Brain pericyte (primary cell): ENCODE measurements at regions not wholly inside any gene's neighbourhood (a gene's known extent, or its start where the extent isn't known, plus 50 kb on each side); places are given as distances from the start of the nearest gene placed in this dataset.

Experiments used
- DNase-seq: peaks from one replicate; pipeline ENCODE4 v3.0.0-alpha.2; 2012; ENCODE audit warnings: low read depth, low spot score

GRCh38 chr3:40593351-40593750 is 68.6 kb downstream of the ZNF621 start:
- no peak for DNase-seq

GRCh38 chr3:40597441-40597840 is 72.7 kb downstream of the ZNF621 start:
- no peak for DNase-seq

GRCh38 chr3:40598338-40598737 is 73.6 kb downstream of the ZNF621 start:
- no peak for DNase-seq

DNA sequence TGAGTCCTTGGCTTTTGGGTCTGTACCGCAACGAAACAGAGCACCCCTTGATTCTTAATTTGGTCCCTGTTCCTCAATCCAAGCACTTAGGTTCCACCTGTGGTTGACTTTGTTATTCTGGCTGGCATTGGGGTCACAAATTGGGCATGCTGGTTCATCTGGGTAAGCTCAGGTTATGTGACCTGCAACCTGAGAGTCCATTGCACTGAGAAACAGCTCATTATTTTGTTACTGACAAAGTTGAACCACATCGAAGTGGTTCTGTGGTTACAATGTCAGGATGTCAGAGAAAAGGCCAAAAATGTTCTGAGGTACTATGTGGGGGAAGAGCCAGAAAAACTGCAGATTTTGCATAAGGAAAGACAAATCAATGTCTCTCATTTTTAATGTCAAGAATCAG is 74.2 kb downstream of the ZNF621 start:
- no peak for DNase-seq

DNA sequence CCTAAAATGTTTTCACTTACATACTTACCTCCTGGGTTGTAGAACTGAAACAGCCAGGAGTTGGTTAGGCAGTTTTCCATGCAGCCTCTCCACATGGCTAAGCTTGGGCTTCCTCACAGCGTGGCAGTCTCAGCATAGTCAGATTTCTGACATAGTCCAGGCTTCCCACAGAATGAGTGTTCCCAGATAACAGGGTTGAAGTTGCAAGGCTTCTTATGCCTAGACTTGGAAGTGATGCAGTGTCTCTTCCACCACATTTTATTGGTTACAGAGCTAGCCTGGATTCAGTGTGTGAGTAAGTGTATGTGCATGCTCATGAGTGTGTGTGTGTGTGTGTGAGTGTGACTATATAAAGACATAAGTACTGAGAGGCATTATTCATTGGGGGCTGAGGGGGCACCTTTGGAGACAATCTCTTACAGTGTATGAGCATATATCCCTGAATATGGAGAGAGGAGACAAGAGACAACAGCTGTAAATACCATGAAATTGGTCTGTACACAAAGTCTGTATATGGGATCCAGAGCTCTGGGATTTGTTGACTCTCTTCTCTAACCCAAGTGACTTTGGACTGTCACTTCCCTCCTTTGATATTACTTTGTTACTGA is 78.1 kb downstream of the ZNF621 start:
- no peak for DNase-seq

GRCh38 chr3:40605960-40606359 is 81.2 kb downstream of the ZNF621 start:
- no peak for DNase-seq

DNA sequence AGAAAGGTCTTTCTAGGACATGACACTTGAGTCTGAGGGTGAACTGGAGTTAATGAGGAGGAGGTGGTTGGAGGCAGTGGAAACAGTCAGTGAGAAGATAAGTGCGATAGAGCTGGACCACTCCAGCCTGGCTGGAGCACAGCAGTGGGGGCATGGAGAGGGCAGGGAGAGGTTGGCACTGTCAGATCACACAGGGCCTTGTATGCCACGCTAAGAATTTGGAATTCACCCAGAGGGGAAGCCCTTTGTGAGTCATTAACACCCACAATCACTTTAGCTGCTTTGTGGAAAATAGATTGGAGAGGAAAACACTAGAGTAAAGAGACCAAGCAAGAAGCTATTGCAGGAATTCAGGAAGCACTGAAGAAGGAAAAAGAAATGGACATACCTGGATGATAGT is 83.3 kb downstream of the ZNF621 start:
- no peak for DNase-seq

- no peak for DNase-seq
Observed at GRCh38 chr3:40613306-40613705, 88.5 kb downstream of the ZNF621 start.

DNA sequence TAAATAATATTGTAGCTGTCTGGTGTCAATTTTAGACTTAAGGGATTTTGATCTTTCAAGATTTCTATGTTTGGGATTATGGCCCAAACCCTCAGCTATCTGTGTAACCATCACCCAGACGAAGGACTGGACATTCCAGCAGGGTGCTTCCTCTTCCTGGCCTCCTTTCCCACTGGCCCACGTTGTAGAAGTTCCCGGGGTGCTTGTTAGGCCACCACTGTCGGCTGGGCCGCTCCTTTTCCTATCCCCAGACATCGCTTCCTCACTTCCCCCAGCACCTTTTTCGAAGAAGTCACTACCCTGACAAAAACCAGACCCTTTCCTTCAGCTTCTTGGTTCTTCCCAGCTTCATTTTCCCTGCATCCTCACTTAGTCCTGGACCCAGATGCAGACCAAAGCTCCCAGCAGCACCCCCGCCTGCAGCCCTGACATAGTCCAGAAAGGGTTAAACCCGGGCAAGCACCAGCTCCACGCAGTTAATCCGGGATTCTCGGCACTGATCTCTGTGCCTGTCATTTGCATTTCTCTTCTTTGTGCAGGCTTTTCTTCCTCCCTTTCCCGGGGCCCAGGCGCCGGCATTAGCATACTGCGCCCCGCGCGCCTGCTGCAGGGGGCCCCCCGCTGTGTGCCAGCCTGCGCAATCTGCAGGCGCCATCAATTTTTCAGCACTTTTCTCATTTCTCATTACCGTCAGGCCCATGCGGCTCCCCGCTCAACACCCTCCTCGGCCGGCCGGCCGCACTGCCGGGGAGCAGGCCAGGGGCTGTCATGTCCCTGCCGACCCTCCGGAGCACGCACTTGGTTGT is 90.6 kb downstream of the ZNF621 start:
- DNase-seq, result no peak

GRCh38 chr3:40615918-40616819 is 91.4 kb downstream of the ZNF621 start:
- no peak for DNase-seq

DNA sequence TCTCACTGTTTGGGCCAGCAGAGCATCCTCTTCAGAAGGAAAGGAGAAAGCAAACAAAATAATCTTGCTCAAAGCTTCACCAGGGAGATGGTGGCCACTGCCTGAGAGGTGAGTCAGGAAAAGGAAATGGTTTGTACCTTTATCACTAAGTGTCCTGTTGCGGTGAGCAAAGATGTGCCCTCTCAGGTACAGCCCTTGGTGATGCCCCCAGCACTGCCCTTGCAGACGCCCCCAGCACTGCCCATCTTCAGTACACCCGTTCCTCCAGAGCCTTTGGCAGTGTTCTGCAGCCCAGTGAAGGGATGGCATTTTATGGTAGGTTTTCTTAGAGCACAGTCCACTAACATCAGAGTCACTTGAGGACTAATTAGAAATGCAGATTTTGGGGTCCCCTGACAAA is 92.3 kb downstream of the ZNF621 start:
- DNase-seq, result no peak

DNA sequence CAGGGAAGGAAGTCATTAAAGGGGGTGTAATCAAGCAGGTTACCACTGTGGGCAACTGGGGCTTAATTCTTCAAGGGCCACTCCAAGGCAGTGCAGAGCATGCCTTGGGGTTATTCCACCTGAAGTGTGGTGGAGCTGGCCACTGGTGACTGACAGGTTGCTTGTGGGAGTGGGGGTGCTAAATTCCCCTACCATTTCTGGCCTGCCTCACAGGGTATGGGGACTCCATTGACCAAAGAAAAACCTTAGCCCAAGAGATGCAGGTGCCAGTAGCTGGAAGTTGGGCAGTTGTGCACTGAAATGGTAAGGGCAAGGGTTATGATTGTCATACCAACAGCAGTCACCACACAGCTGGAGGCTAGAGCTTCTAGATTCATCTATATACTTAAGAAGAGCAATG is 93.4 kb downstream of the ZNF621 start:
- DNase-seq, result no peak

GRCh38 chr3:40620151-40620550 is 95.4 kb downstream of the ZNF621 start:
- no peak for DNase-seq

GRCh38 chr3:40621252-40621651 is 96.5 kb downstream of the ZNF621 start:
- DNase-seq, result no peak

DNA sequence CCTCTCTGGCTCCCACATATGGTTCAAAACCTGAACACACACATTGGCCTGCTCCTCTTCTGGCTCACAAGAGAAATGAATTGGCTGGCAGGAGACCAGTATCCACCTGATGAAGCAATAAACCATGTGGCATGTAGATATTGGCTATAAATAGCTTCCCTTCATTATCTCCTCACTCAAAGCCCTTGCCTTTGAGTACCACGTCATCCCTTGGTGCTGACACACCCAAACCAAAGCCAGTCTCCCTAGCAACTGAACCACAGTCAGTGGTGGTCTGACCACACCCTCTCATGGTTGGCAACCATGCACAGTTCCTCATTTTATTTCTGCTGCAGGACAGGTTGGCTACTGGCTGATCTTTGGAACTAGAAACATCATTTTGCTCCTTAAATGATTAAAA is 98.8 kb downstream of the ZNF621 start:
- DNase-seq, result no peak

DNA sequence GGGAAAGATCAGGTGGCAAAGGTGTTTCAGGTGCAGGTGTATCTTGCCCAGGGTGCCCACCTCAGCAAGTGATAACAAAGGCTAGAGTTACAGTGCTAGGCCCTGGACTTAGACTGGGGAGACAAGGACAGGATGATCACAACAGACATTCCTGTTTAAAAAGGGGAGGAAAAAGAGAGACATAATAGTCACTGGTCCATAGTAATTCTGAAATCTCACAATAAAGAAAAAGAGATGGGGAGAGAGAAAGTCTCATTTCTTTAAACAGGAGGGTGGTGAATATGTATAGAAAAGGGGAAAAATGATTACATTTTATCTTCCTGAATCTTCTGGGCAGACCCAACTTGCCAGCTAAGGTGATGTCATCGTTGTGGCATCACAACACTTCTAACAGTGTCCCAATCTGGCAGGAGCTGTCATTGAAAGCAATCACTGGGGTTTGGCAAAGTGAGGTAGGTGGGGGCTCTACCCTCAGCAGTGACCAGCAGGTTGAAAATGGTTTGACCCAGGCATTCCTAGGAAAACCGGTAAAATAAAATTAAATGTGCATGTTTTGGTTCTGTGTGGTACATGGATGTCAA is 99.5 kb downstream of the ZNF621 start:
- no peak for DNase-seq

DNA sequence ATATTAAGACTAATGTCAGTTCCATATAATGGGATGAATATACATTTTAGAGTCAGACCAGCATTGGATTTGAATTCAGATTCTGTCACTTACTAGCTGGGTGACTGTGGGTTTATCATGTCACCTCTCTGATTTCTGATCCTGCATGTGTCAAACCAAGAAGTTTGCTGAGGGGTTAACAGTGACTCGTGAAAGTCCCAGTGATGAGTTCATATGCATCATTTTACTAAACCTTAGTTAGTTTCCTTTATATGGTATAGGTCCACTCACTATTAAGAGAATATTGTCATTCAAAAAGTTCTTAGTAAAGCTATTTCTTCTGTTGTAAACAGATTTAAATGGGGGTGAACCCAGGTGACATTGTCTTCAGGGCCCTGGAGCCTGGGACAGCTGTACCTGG is 102.3 kb downstream of the ZNF621 start:
- no peak for DNase-seq

DNA sequence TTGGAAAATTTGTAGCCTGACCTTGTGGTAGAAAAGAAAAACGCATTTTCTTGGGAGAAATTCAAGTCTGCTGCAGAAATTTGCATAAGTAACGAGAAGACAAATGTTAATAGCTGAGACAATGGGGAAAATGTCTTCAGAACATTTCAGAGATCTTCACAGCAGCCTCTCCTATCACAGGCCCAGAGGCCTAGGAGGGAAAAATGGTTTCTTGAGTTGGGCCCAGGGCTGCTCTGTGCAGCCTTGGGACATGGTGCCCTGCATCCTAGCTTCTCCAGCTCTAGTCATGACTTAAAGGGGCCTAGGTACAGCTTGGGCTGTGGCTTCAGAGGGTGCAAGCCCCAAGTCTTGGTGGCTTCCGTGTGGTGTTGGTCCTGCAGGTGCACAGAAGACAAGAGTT is 104.2 kb downstream of the ZNF621 start:
- DNase-seq, result no peak

GRCh38 chr3:40631341-40631995 is 106.7 kb downstream of the ZNF621 start:
- DNase-seq, result no peak

GRCh38 chr3:40637906-40638305 is 113.1 kb downstream of the ZNF621 start:
- no peak for DNase-seq

DNA sequence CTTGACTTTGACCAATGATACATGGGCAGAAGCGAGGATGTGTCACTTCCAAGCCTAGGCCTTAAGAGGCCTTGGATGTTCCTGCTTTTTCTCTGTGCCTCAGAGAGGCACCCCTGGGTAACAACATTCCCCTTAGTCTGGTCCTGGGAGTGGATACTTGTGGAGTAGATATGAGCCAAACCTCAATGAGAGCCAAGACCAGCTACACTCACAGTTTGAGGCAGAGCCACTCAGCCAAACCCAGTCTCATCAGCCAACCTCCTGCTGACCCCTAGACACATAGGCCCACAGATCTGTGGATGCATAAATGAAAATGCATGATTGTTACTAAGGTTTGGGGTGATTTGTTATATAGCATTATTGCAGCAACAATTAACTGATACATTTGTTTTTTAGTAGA is 114.2 kb downstream of the ZNF621 start:
- DNase-seq, result no peak

DNA sequence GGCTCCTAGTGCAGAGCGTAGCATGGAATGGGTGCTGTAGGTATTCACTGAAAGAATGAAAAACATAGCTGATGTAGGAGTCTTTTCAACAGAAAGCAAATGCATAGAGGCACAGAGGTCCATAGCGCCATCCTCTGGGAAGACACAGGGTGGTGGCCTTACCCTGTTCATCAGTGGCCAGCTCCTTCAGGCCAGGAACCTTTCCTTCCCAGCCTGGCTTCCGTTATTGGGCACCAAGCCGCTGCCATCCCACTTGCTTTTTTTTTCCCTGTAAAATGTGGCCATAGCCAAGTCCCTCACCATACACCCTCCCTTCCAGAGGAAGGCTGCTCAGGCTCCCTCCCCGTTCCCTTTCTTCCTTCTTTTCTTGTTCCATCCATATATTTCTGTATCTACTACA is 118.1 kb downstream of the ZNF621 start:
- no peak for DNase-seq
